SU-DHL-6 (cell line): ENCODE measurements at regions not wholly inside any gene's neighbourhood (a gene's known extent, or its start where the extent isn't known, plus 50 kb on each side); places are given as distances from the start of the nearest gene placed in this dataset.

ENCODE experiments used
- EZH2phosphoT487 ChIP-seq: fragments of 200-600 bp; sonication (generic), shearing (Covaris generic); conservative IDR thresholded peaks from 2 replicates; pipeline ENCODE4 v1.6.1; 2018; ENCODE audit warnings: mild to moderate bottlenecking, antibody characterized with exemption, low read length, moderate library complexity, mixed read lengths
- TF ChIP-seq, protein P1 (sequence below): fragments of 200-600 bp; sonication (generic); IDR thresholded peaks from one replicate; pipeline ENCODE4 v1.5.1; 2017; ENCODE audit warnings: antibody characterized with exemption, mild to moderate bottlenecking, low read length, moderate library complexity; ENCODE audit not compliant: insufficient read depth, poor library complexity, severe bottlenecking

GRCh38 chr3:31251083-31251482 lies 281.6 kb upstream of the STT3B start:
- TF ChIP-seq, protein P1, sequence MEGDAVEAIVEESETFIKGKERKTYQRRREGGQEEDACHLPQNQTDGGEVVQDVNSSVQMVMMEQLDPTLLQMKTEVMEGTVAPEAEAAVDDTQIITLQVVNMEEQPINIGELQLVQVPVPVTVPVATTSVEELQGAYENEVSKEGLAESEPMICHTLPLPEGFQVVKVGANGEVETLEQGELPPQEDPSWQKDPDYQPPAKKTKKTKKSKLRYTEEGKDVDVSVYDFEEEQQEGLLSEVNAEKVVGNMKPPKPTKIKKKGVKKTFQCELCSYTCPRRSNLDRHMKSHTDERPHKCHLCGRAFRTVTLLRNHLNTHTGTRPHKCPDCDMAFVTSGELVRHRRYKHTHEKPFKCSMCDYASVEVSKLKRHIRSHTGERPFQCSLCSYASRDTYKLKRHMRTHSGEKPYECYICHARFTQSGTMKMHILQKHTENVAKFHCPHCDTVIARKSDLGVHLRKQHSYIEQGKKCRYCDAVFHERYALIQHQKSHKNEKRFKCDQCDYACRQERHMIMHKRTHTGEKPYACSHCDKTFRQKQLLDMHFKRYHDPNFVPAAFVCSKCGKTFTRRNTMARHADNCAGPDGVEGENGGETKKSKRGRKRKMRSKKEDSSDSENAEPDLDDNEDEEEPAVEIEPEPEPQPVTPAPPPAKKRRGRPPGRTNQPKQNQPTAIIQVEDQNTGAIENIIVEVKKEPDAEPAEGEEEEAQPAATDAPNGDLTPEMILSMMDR: no peak
- TF ChIP-seq EZH2phosphoT487: no peak
